Cardiac fibroblast (primary cell): ENCODE measurements at regions not wholly inside any gene's neighbourhood (a gene's known extent, or its start where the extent isn't known, plus 50 kb on each side); places are given as distances from the start of the nearest gene placed in this dataset.

Source experiments
- DNase-seq, 2 donors: peaks; one replicate each; pipeline versions ENCODE4 v3.0.0 to v3.0.0-alpha.2; 2010; ENCODE audit warnings: low read depth in 2 of 2
- H3K4me3 ChIP-seq, 2 donors: replicated peaks in 1 of 2; 1 replicate in 1 of 2; 2 replicates in 1 of 2; pipeline ENCODE4 v1.5.1; 2011; ENCODE audit warnings: low read depth in 2 of 2, low read length in 2 of 2, mild to moderate bottlenecking in 2 of 2, moderate library complexity in 1 of 2
- CTCF ChIP-seq: IDR thresholded peaks from one replicate; pipeline ENCODE4 v1.5.1; 2011; ENCODE audit warnings: low read depth, mild to moderate bottlenecking, low read length, inconsistent platforms

DNA sequence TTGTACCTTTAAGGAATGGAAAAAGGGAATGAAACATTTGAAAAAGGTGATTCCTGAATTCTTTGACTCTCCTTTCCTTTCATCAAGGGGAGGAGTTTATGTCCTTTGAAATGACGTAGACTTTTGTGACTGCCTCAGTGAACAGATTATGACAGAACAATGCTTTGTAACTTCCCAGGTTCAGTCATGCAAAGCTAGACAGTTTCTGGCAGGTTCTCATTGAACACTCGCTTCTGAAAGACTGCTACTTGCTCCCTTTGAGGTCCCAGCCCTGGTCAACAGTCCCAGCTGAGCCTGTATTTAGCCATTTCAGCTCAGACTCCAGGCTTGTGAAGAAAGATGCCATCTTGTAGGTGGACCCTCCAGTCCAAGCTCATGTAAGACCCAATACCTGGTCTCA lies 1178.9 kb downstream of the BCL11B start:
- no peak for TF ChIP-seq CTCF
- H3K4me3 ChIP-seq, result no peak overlapping the region
- DNase-seq, result no peak

DNA sequence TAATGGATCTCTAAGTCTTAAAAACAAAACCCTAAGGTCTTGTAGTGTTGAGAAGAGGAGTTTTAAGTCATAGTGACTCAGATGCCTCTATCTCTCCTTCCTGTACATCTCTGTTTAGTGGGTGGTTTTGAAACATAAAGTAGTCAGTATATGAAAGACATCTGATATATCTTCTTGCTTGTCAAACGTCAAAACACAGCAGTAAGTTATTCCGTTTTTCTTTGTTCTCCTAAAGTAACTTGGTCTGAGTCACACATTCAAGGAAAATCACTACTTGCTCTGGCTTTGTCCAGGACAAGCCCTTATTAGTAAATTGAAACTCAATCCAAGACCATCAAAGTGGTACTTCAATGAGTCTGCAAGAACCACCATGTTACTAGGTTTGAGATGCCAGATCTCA lies 1172.5 kb downstream of the BCL11B start:
- no peak for DNase-seq
- no peak overlapping the region for H3K4me3 ChIP-seq
- no peak for TF ChIP-seq CTCF

- TF ChIP-seq CTCF, result no peak
- DNase-seq, result no peak
- no peak overlapping the region for H3K4me3 ChIP-seq
These were observed 1170.7 kb downstream of the BCL11B start for GRCh38 chr14:98101323-98101722.

DNA sequence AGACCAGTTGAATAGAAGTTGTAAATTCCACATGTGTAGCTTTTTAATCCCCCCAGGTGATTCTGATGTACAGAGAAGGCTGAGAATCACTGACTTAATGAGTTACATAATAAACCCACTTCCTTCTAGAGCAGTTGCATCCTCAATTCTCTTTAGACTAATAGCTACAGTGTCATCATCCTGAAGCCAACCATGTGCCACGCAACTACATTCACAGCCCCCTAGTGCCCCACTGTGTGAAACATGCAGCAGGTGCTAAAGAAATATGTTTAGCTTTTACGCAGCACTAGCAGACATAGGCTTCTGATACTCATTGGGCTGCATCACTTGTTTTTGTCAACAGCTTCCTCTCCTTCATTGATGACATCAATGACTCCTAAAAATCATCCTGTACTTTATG lies 1168.3 kb downstream of the BCL11B start:
- no peak overlapping the region for H3K4me3 ChIP-seq
- DNase-seq, result no peak
- no peak for TF ChIP-seq CTCF

GRCh38 chr14:98109326-98109725 lies 1162.7 kb downstream of the BCL11B start:
- no peak for DNase-seq
- no peak overlapping the region for H3K4me3 ChIP-seq
- TF ChIP-seq CTCF, result no peak

- TF ChIP-seq CTCF, result no peak
- no peak for DNase-seq
- no peak overlapping the region for H3K4me3 ChIP-seq
These were observed 1159.7 kb downstream of the BCL11B start for GRCh38 chr14:98112194-98112780.

GRCh38 chr14:98114122-98114895 lies 1157.7 kb downstream of the BCL11B start:
- DNase-seq, result no peak
- no peak for TF ChIP-seq CTCF
- H3K4me3 ChIP-seq, result no peak overlapping the region
